Osteocyte (in vitro differentiated cells): ENCODE measurements at regions not wholly inside any gene's neighbourhood (a gene's known extent, or its start where the extent isn't known, plus 50 kb on each side); places are given as distances from the start of the nearest gene placed in this dataset.

Experiments used
- DNase-seq: peaks from one replicate; pipeline ENCODE4 v3.0.0; 2021; ENCODE audit warnings: mixed read lengths; ENCODE audit not compliant: unreplicated experiment; ENCODE audit errors: extremely low spot score
- H3K27ac Mint-ChIP-seq: one replicate; pipeline ENCODE4 v1.8.0; 2021; ENCODE audit warnings: mild to moderate bottlenecking, mixed read lengths; ENCODE audit not compliant: unreplicated experiment
- H3K27me3 Mint-ChIP-seq: one replicate; pipeline ENCODE4 v1.8.0; 2021; ENCODE audit warnings: mixed read lengths; ENCODE audit not compliant: unreplicated experiment
- H3K36me3 Mint-ChIP-seq: one replicate; pipeline ENCODE4 v1.8.0; 2021; ENCODE audit warnings: mixed read lengths; ENCODE audit not compliant: unreplicated experiment
- H3K4me1 Mint-ChIP-seq: one replicate; pipeline ENCODE4 v1.8.0; 2021; ENCODE audit warnings: mixed read lengths; ENCODE audit not compliant: unreplicated experiment
- H3K4me3 Mint-ChIP-seq: one replicate; pipeline ENCODE4 v1.8.0; 2021; ENCODE audit warnings: mild to moderate bottlenecking, moderate library complexity, mixed read lengths; ENCODE audit not compliant: unreplicated experiment
- H3K9me3 Mint-ChIP-seq: one replicate; pipeline ENCODE4 v1.8.0; 2021; ENCODE audit warnings: mixed read lengths; ENCODE audit not compliant: unreplicated experiment
- CTCF ChIP-seq: fragments of 200-600 bp; sonication (generic); IDR thresholded peaks from 2 replicates; pipeline ENCODE4 v1.5.0; 2021; ENCODE audit warnings: antibody characterized with exemption, mild to moderate bottlenecking, moderate library complexity

- H3K4me3 Mint-ChIP-seq, result no peak overlapping the region
- H3K9me3 Mint-ChIP-seq, result peaks cover 8% of the 10 kb centered on the region
- no peaks in the 10 kb centered on the region for H3K27me3 Mint-ChIP-seq
- H3K36me3 Mint-ChIP-seq, result peaks cover 1% of the 10 kb centered on the region
- no peak for TF ChIP-seq CTCF
- no peak overlapping the region for H3K27ac Mint-ChIP-seq
- peaks cover 29% of the 10 kb centered on the region for H3K4me1 Mint-ChIP-seq
- DNase-seq, result no peak
Measured at GRCh38 chr3:171943262-171944117, 95.9 kb upstream of the FNDC3B start.

- no peak for TF ChIP-seq CTCF
- peaks cover 1% of the 10 kb centered on the region for H3K36me3 Mint-ChIP-seq
- no peak overlapping the region for H3K4me3 Mint-ChIP-seq
- peaks cover 8% of the 10 kb centered on the region for H3K9me3 Mint-ChIP-seq
- H3K4me1 Mint-ChIP-seq, result peaks cover 34% of the 10 kb centered on the region
- H3K27ac Mint-ChIP-seq, result peak overlapping the region; percentile 14
- H3K27me3 Mint-ChIP-seq, result no peaks in the 10 kb centered on the region
- no peak for DNase-seq
Measured at GRCh38 chr3:171944118-171945016, 95.0 kb upstream of the FNDC3B start.

GRCh38 chr3:171948674-171949073, 90.7 kb upstream of the FNDC3B start:
- Mint-ChIP-seq H3K9me3 (peaks cover 8% of the 10 kb centered on the region), H3K4me3 (no peak overlapping the region), H3K4me1 (peaks cover 42% of the 10 kb centered on the region), H3K36me3 (no peaks in the 10 kb centered on the region), H3K27ac (no peak overlapping the region), H3K27me3 (no peaks in the 10 kb centered on the region)
- DNase-seq, result no peak
- no peak for TF ChIP-seq CTCF

GRCh38 chr3:171949554-171949953, 89.8 kb upstream of the FNDC3B start:
- Mint-ChIP-seq H3K4me3 (no peak overlapping the region), H3K27ac (peak overlapping the region; percentile 14), H3K36me3 (no peaks in the 10 kb centered on the region), H3K4me1 (peaks cover 39% of the 10 kb centered on the region), H3K9me3 (peaks cover 8% of the 10 kb centered on the region), H3K27me3 (no peaks in the 10 kb centered on the region)
- no peak for DNase-seq
- no peak for TF ChIP-seq CTCF

GRCh38 chr3:171950373-171950772, 89.0 kb upstream of the FNDC3B start:
- H3K27me3 Mint-ChIP-seq, result no peaks in the 10 kb centered on the region
- H3K4me3 Mint-ChIP-seq, result no peak overlapping the region
- H3K4me1 Mint-ChIP-seq, result peaks cover 35% of the 10 kb centered on the region
- no peaks in the 10 kb centered on the region for H3K36me3 Mint-ChIP-seq
- TF ChIP-seq CTCF, result no peak
- H3K27ac Mint-ChIP-seq, result no peak overlapping the region
- no peak for DNase-seq
- H3K9me3 Mint-ChIP-seq, result peaks cover 8% of the 10 kb centered on the region
